GM12878 (cell line): ENCODE measurements at regions not wholly inside any gene's neighbourhood (a gene's known extent, or its start where the extent isn't known, plus 50 kb on each side); places are given as distances from the start of the nearest gene placed in this dataset.

Experiments used
- CEBPB ChIP-seq, 2 experiments: fragments of 150-350 bp in 1 of 2; IDR thresholded peaks; 2 replicates each; pipeline ENCODE4 v1.6.1; 2012 to 2014; ENCODE audit warnings: low read depth in 2 of 2, low read length in 2 of 2, borderline replicate concordance in 1 of 2, inconsistent platforms in 1 of 2
- ESRRA ChIP-seq: IDR thresholded peaks from 2 replicates; pipeline ENCODE4 v1.6.1; 2012; ENCODE audit warnings: mild to moderate bottlenecking, low read length, improper control_type of control experiment
- FOXK2 ChIP-seq: fragments of 450-650 bp; IDR thresholded peaks from 2 replicates; pipeline ENCODE4 v1.6.1; 2017; ENCODE audit warnings: mild to moderate bottlenecking, moderate library complexity
- NFYB ChIP-seq: IDR thresholded peaks from 2 replicates; pipeline ENCODE4 v1.6.1; 2011; ENCODE audit warnings: low read depth, mild to moderate bottlenecking, low read length, improper control_type of control experiment, moderate library complexity; ENCODE audit not compliant: insufficient read depth
- POLR2A ChIP-seq: IDR thresholded peaks from 2 replicates; pipeline ENCODE4 v1.6.1; 2011; ENCODE audit warnings: low read depth, mild to moderate bottlenecking, low read length
- TF ChIP-seq, protein P1 (sequence below), 3 experiments: IDR thresholded peaks in 2 of 3; conservative IDR thresholded peaks in 1 of 3; 2 replicates each; pipeline ENCODE4 v1.5.1; 2011; ENCODE audit warnings: low read depth in 3 of 3, low read length in 3 of 3, mild to moderate bottlenecking in 3 of 3, control low read depth in 2 of 3, moderate library complexity in 2 of 3, inconsistent platforms in 1 of 3, mixed read lengths in 1 of 3; ENCODE audit not compliant: control insufficient read depth in 2 of 3, insufficient read depth in 1 of 3; ENCODE audit errors: extremely low read depth in 1 of 3

GRCh38 chr5:124220418-124220817, 526.0 kb downstream of the ZNF608 start:
- TF ChIP-seq, protein P1, sequence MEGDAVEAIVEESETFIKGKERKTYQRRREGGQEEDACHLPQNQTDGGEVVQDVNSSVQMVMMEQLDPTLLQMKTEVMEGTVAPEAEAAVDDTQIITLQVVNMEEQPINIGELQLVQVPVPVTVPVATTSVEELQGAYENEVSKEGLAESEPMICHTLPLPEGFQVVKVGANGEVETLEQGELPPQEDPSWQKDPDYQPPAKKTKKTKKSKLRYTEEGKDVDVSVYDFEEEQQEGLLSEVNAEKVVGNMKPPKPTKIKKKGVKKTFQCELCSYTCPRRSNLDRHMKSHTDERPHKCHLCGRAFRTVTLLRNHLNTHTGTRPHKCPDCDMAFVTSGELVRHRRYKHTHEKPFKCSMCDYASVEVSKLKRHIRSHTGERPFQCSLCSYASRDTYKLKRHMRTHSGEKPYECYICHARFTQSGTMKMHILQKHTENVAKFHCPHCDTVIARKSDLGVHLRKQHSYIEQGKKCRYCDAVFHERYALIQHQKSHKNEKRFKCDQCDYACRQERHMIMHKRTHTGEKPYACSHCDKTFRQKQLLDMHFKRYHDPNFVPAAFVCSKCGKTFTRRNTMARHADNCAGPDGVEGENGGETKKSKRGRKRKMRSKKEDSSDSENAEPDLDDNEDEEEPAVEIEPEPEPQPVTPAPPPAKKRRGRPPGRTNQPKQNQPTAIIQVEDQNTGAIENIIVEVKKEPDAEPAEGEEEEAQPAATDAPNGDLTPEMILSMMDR (IDR thresholded peaks at IDR 0.05 in 2 of 3, conservative IDR thresholded peaks at IDR 0.05 in 1 of 3; ENCODE audit: control insufficient read depth in 2 of 3, extremely low read depth in 1 of 3, insufficient read depth in 1 of 3, low read depth in 3 of 3, low read length in 3 of 3): no peak
- TF ChIP-seq POLR2A (no peak), NFYB (no peak), ESRRA (no peak), CEBPB (IDR thresholded peaks at IDR 0.05; ENCODE audit: borderline replicate concordance in 1 of 2, low read depth in 2 of 2, low read length in 2 of 2) (no peak), FOXK2 (no peak)
